ENCODE measurements at regions not wholly inside any gene's neighbourhood (a gene's known extent, or its start where the extent isn't known, plus 50 kb on each side); places are given as distances from the start of the nearest gene placed in this dataset.

GRCh38 chr1:166410083-166410385, 243.2 kb upstream of the FAM78B start:
- TF ChIP-seq, protein P1, sequence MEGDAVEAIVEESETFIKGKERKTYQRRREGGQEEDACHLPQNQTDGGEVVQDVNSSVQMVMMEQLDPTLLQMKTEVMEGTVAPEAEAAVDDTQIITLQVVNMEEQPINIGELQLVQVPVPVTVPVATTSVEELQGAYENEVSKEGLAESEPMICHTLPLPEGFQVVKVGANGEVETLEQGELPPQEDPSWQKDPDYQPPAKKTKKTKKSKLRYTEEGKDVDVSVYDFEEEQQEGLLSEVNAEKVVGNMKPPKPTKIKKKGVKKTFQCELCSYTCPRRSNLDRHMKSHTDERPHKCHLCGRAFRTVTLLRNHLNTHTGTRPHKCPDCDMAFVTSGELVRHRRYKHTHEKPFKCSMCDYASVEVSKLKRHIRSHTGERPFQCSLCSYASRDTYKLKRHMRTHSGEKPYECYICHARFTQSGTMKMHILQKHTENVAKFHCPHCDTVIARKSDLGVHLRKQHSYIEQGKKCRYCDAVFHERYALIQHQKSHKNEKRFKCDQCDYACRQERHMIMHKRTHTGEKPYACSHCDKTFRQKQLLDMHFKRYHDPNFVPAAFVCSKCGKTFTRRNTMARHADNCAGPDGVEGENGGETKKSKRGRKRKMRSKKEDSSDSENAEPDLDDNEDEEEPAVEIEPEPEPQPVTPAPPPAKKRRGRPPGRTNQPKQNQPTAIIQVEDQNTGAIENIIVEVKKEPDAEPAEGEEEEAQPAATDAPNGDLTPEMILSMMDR (IDR thresholded peaks at IDR 0.05; ENCODE audit: insufficient read depth, low read length), result no peak
- TF ChIP-seq, protein P2, sequence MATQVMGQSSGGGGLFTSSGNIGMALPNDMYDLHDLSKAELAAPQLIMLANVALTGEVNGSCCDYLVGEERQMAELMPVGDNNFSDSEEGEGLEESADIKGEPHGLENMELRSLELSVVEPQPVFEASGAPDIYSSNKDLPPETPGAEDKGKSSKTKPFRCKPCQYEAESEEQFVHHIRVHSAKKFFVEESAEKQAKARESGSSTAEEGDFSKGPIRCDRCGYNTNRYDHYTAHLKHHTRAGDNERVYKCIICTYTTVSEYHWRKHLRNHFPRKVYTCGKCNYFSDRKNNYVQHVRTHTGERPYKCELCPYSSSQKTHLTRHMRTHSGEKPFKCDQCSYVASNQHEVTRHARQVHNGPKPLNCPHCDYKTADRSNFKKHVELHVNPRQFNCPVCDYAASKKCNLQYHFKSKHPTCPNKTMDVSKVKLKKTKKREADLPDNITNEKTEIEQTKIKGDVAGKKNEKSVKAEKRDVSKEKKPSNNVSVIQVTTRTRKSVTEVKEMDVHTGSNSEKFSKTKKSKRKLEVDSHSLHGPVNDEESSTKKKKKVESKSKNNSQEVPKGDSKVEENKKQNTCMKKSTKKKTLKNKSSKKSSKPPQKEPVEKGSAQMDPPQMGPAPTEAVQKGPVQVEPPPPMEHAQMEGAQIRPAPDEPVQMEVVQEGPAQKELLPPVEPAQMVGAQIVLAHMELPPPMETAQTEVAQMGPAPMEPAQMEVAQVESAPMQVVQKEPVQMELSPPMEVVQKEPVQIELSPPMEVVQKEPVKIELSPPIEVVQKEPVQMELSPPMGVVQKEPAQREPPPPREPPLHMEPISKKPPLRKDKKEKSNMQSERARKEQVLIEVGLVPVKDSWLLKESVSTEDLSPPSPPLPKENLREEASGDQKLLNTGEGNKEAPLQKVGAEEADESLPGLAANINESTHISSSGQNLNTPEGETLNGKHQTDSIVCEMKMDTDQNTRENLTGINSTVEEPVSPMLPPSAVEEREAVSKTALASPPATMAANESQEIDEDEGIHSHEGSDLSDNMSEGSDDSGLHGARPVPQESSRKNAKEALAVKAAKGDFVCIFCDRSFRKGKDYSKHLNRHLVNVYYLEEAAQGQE (IDR thresholded peaks at IDR 0.05; ENCODE audit: insufficient replicate concordance, low read depth), result no peak
